ENCODE measurements at regions not wholly inside any gene's neighbourhood (a gene's known extent, or its start where the extent isn't known, plus 50 kb on each side); places are given as distances from the start of the nearest gene placed in this dataset.
A peak's percentile ranks its signal among the peaks of the same experiment; 100 is the strongest.

GRCh38 chr21:31408301-31409088, 64.4 kb upstream of the TIAM1 start:
- H2BK15ac ChIP-seq (ENCODE audit: low read length), result no peak overlapping the region
- TF ChIP-seq SP2 (IDR thresholded peaks at IDR 0.05; ENCODE audit: low read length), result no peak
- TF ChIP-seq JUN (IDR thresholded peaks at IDR 0.05; ENCODE audit: low read depth, low read length), result no peak
- 0 out of 2 replicates have a peak, but pooled peaks have one; percentile 19 for TF ChIP-seq CEBPB (IDR thresholded peaks at IDR 0.05; ENCODE audit: low read depth, low read length)
- H3K9me3 ChIP-seq (ENCODE audit: insufficient read depth in 2 of 2, low read depth in 1 of 2, low read length in 1 of 2), result no peaks in the 10 kb centered on the region
- H3K23me2 ChIP-seq (ENCODE audit: low read depth, low read length), result no peaks in the 10 kb centered on the region; the same call in 1 of the 2 replicates
- no peak for FAIRE-seq
- WGBS, 2 experiments (ENCODE audit: extremely low coverage in 1 of 2, insufficient coverage in 1 of 2, insufficient read length in 1 of 2, insufficient replicate concordance in 2 of 2, low coverage in 1 of 2, low lambda C conversion rate in 2 of 2, missing lambda C conversion rate in 1 of 2), result 92% methylated on average over 10 of the region's 10 CpGs; no CpG with 5 or more reads in 1 of the 2 experiments
- H4K20me1 ChIP-seq (replicated peaks in 1 of 2; ENCODE audit: control insufficient read depth in 1 of 2, insufficient read depth in 2 of 2, low read length in 2 of 2), result peaks cover 0 to 6% of the 10 kb centered on the region in 2 experiments
- H3K56ac ChIP-seq (replicated peaks; ENCODE audit: insufficient read length, low read depth, low read length), result no peak overlapping the region
- H3K18ac ChIP-seq (ENCODE audit: extremely low read depth, low read length), result no peak overlapping the region
- no peak overlapping the region for H3K14ac ChIP-seq (ENCODE audit: insufficient read length)
- no peak overlapping the region for H4K5ac ChIP-seq (ENCODE audit: insufficient read length, low read depth, low read length)
- no peak overlapping the region for H4K91ac ChIP-seq (replicated peaks; ENCODE audit: insufficient read length, low read length)
- no peak overlapping the region for H2BK120ac ChIP-seq (replicated peaks; ENCODE audit: low read depth, low read length)
- no peak overlapping the region for H3K4ac ChIP-seq (replicated peaks; ENCODE audit: insufficient read length, low read depth, low read length)
- no peaks in the 10 kb centered on the region for H3K27me3 ChIP-seq (replicated peaks in 1 of 4; ENCODE audit: control insufficient read depth in 3 of 4, extremely low read depth in 1 of 4, insufficient read depth in 3 of 4, low read length in 3 of 4)
- no peak overlapping the region for H3K27ac ChIP-seq (ENCODE audit: low read depth, low read length)
- ChIA-PET POLR2A (ENCODE audit: partially characterized antibody) (no interaction called here), CTCF (ENCODE audit: partially characterized antibody) (interaction anchor here (1.5 kb wide), 1 partner anchor 13 kb away, joined by 3 read pairs; no protein-coding TSS in a partner anchor)
- DNase-seq (ENCODE audit: low read depth in 1 of 2, low spot score in 2 of 2), result no peak
- no peak overlapping the region for H3K23ac ChIP-seq (ENCODE audit: insufficient read length)
- peaks cover 0 to 3% of the 10 kb centered on the region in 2 experiments; a peak in 2 of 4 replicates for H3K79me2 ChIP-seq (ENCODE audit: control insufficient read depth in 1 of 2, insufficient read depth in 2 of 2, low read length in 2 of 2)
- no peak overlapping the region for H3K9ac ChIP-seq (replicated peaks in 1 of 4; ENCODE audit: extremely low read depth in 1 of 4, low read depth in 3 of 4, low read length in 3 of 4)
- no peak overlapping the region for H3K4me2 ChIP-seq (ENCODE audit: insufficient read depth in 1 of 2, low read depth in 2 of 2, low read length in 2 of 2)
- H2AFZ ChIP-seq (ENCODE audit: low read length), result no peak overlapping the region
- H3K4me1 ChIP-seq (replicated peaks in 1 of 4; ENCODE audit: control insufficient read depth in 3 of 4, insufficient read depth in 4 of 4, low read length in 3 of 4), result no peaks in the 10 kb centered on the region
- H4K8ac ChIP-seq (ENCODE audit: extremely low read depth, insufficient read depth, low read length), result no peak overlapping the region
- H3K4me3 ChIP-seq (ENCODE audit: extremely low read depth in 1 of 4, insufficient read depth in 2 of 4, low read depth in 3 of 4, low read length in 4 of 4), result no peak overlapping the region
- no peaks in the 10 kb centered on the region for H3K79me1 ChIP-seq (ENCODE audit: low read depth, low read length)
- no peak overlapping the region for H2AK5ac ChIP-seq (ENCODE audit: low read depth, low read length)
- H2BK20ac ChIP-seq (ENCODE audit: low read length), result no peak overlapping the region
- H3K36me3 ChIP-seq (ENCODE audit: control insufficient read depth in 2 of 4, insufficient read depth in 4 of 4, low read length in 3 of 4), result no peaks in the 10 kb centered on the region; a peak in 1 of 8 replicates
- no peak overlapping the region for H2BK5ac ChIP-seq (ENCODE audit: low read depth, low read length)
- H2BK12ac ChIP-seq (ENCODE audit: low read depth, low read length), result no peak overlapping the region
